Testis (tissue), 2 donors: ENCODE measurements at regions not wholly inside any gene's neighbourhood (a gene's known extent, or its start where the extent isn't known, plus 50 kb on each side); places are given as distances from the start of the nearest gene placed in this dataset.

ENCODE experiments used
- POLR2A ChIP-seq: fragments of 450-650 bp; IDR thresholded peaks from one replicate; pipeline ENCODE4 v1.6.1; 2017; ENCODE audit warnings: antibody characterized with exemption, mild to moderate bottlenecking, moderate library complexity
- TF ChIP-seq, protein P1 (sequence below), 3 experiments: fragments of 450-650 bp in 2 of 3; fragments of 200-600 bp in 1 of 3; sonication (generic) in 1 of 3; IDR thresholded peaks; one replicate each; pipeline ENCODE4 v1.5.1; 2016 to 2019; ENCODE audit warnings: antibody characterized with exemption in 3 of 3, mild to moderate bottlenecking in 2 of 3, moderate library complexity in 1 of 3

DNA sequence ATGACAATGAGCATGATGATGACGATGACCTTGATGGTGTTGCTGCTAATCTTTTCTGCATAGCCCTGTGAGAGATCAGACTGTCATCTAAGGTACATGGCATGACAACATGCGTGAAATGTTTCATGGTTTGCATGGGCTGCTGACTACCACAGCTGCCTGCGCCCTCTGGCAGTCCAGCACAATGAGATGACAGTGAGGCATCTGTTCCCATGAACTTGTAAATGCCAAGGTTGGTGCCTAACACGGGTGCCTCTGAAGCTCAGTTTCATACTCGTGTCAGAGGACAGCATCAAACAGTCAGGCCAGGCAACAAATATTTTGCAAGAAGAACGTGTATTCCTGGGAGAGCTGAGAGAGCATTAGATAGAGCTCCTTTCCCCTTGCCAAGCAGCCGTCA lies 122.0 kb upstream of the PRKCQ start:
- TF ChIP-seq, protein P1, sequence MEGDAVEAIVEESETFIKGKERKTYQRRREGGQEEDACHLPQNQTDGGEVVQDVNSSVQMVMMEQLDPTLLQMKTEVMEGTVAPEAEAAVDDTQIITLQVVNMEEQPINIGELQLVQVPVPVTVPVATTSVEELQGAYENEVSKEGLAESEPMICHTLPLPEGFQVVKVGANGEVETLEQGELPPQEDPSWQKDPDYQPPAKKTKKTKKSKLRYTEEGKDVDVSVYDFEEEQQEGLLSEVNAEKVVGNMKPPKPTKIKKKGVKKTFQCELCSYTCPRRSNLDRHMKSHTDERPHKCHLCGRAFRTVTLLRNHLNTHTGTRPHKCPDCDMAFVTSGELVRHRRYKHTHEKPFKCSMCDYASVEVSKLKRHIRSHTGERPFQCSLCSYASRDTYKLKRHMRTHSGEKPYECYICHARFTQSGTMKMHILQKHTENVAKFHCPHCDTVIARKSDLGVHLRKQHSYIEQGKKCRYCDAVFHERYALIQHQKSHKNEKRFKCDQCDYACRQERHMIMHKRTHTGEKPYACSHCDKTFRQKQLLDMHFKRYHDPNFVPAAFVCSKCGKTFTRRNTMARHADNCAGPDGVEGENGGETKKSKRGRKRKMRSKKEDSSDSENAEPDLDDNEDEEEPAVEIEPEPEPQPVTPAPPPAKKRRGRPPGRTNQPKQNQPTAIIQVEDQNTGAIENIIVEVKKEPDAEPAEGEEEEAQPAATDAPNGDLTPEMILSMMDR (IDR thresholded peaks at IDR 0.05): no peak
- no peak for TF ChIP-seq POLR2A
